ENCODE measurements at regions not wholly inside any gene's neighbourhood (a gene's known extent, or its start where the extent isn't known, plus 50 kb on each side); places are given as distances from the start of the nearest gene placed in this dataset.
"Not testable (repeated sequence)": the region's sequence is repeated elsewhere in the genome, so short reads cannot be mapped to it uniquely, and the experiment has no call there.

GRCh38 chr21:28421716-28422524 lies 570.8 kb downstream of the LTN1 start:
- no peak for DNase-seq (ENCODE audit: low read depth in 2 of 2)

- DNase-seq (ENCODE audit: low read depth in 2 of 2), result no peak
These were observed 572.9 kb downstream of the LTN1 start for GRCh38 chr21:28419811-28420210.

- DNase-seq (ENCODE audit: low read depth in 2 of 2), result no peak
These were observed 573.8 kb downstream of the LTN1 start for GRCh38 chr21:28418726-28419514.

- DNase-seq (ENCODE audit: low read depth in 2 of 2), result no peak
These were observed 582.4 kb downstream of the LTN1 start for GRCh38 chr21:28410256-28410655.

- no peak for DNase-seq (ENCODE audit: low read depth in 2 of 2)
These were observed 590.1 kb downstream of the LTN1 start for GRCh38 chr21:28402616-28402989.

- DNase-seq (ENCODE audit: low read depth in 2 of 2), result no peak
These were observed 595.6 kb downstream of the LTN1 start for GRCh38 chr21:28397040-28397439.

- no peak for DNase-seq (ENCODE audit: low read depth in 2 of 2)
These were observed 596.3 kb downstream of the LTN1 start for GRCh38 chr21:28396421-28396820.

- no peak for DNase-seq (ENCODE audit: low read depth in 2 of 2)
These were observed 599.4 kb downstream of the LTN1 start for GRCh38 chr21:28393279-28393678.

- no peak for DNase-seq (ENCODE audit: low read depth in 2 of 2)
These were observed 600.5 kb downstream of the LTN1 start for GRCh38 chr21:28391938-28392849.

GRCh38 chr21:28387220-28387619 lies 605.5 kb downstream of the LTN1 start:
- no peak for DNase-seq (ENCODE audit: low read depth in 2 of 2)

- no peak for DNase-seq (ENCODE audit: low read depth in 2 of 2)
These were observed 606.8 kb downstream of the LTN1 start for GRCh38 chr21:28385845-28386244.

GRCh38 chr21:28381000-28381745 lies 611.5 kb downstream of the LTN1 start:
- DNase-seq (ENCODE audit: low read depth in 2 of 2), result not testable (repeated sequence)

GRCh38 chr21:28380241-28380640 lies 612.4 kb downstream of the LTN1 start:
- no peak for DNase-seq (ENCODE audit: low read depth in 2 of 2)

- DNase-seq (ENCODE audit: low read depth in 2 of 2), result no peak
These were observed 614.7 kb downstream of the LTN1 start for GRCh38 chr21:28378026-28378425.

- no peak for DNase-seq (ENCODE audit: low read depth in 2 of 2)
These were observed 616.8 kb downstream of the LTN1 start for GRCh38 chr21:28375708-28376385.

- no peak for DNase-seq (ENCODE audit: low read depth in 2 of 2)
These were observed 617.8 kb downstream of the LTN1 start for GRCh38 chr21:28374881-28375280.

GRCh38 chr21:28371713-28372112 lies 621.0 kb downstream of the LTN1 start:
- no peak for DNase-seq (ENCODE audit: low read depth in 2 of 2)

- no peak for DNase-seq (ENCODE audit: low read depth in 2 of 2)
These were observed 633.4 kb downstream of the LTN1 start for GRCh38 chr21:28359300-28359699.

GRCh38 chr21:28358702-28359101 lies 634.0 kb downstream of the LTN1 start:
- no peak for DNase-seq (ENCODE audit: low read depth in 2 of 2)

GRCh38 chr21:28358170-28358569 lies 634.5 kb downstream of the LTN1 start:
- no peak for DNase-seq (ENCODE audit: low read depth in 2 of 2)

- DNase-seq (ENCODE audit: low read depth in 2 of 2), result no peak
These were observed 634.9 kb downstream of the LTN1 start for GRCh38 chr21:28357743-28358142.

Data from stimulated activated CD8-positive, alpha-beta memory T cell treated with anti-CD3 and anti-CD28 coated beads, Interleukin-2, amount 100 ng/mL, for 48 hours (primary cell).